ENCODE measurements at regions not wholly inside any gene's neighbourhood (a gene's known extent, or its start where the extent isn't known, plus 50 kb on each side); places are given as distances from the start of the nearest gene placed in this dataset.

GRCh38 chr14:87461704-87462103 lies 531.3 kb downstream of the GALC start:
- TF ChIP-seq, protein P1, sequence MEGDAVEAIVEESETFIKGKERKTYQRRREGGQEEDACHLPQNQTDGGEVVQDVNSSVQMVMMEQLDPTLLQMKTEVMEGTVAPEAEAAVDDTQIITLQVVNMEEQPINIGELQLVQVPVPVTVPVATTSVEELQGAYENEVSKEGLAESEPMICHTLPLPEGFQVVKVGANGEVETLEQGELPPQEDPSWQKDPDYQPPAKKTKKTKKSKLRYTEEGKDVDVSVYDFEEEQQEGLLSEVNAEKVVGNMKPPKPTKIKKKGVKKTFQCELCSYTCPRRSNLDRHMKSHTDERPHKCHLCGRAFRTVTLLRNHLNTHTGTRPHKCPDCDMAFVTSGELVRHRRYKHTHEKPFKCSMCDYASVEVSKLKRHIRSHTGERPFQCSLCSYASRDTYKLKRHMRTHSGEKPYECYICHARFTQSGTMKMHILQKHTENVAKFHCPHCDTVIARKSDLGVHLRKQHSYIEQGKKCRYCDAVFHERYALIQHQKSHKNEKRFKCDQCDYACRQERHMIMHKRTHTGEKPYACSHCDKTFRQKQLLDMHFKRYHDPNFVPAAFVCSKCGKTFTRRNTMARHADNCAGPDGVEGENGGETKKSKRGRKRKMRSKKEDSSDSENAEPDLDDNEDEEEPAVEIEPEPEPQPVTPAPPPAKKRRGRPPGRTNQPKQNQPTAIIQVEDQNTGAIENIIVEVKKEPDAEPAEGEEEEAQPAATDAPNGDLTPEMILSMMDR (IDR thresholded peaks at IDR 0.05) = no peak
- TF ChIP-seq POLR2A (IDR thresholded peaks at IDR 0.05) = no peak

Measured in adrenal gland (tissue), 5 donors.